ENCODE measurements at regions not wholly inside any gene's neighbourhood (a gene's known extent, or its start where the extent isn't known, plus 50 kb on each side); places are given as distances from the start of the nearest gene placed in this dataset.

GRCh38 chr13:107348471-107348870 lies 780.5 kb upstream of the ARGLU1 start:
- no peak overlapping the region for H3K9ac ChIP-seq (replicated peaks; ENCODE audit: extremely low read depth, insufficient read depth, low read length)
- no peak for TF ChIP-seq MAX (IDR thresholded peaks at IDR 0.05; ENCODE audit: insufficient read depth, insufficient read length)
- no peak for TF ChIP-seq GATA2 (IDR thresholded peaks at IDR 0.05; ENCODE audit: insufficient read depth, insufficient read length, low read depth, low read length)
- no peak for TF ChIP-seq POLR2AphosphoS5 (IDR thresholded peaks at IDR 0.05; ENCODE audit: insufficient read depth, low read depth, low read length)
- no peak for TF ChIP-seq POLR2A (IDR thresholded peaks at IDR 0.05; ENCODE audit: low read depth, low read length)
- no peak for TF ChIP-seq CTCF (IDR thresholded peaks at IDR 0.05; ENCODE audit: extremely low read depth in 1 of 2, insufficient read depth in 1 of 2, low read depth in 1 of 2, low read length in 2 of 2)
- no peak for TF ChIP-seq EZH2 (IDR thresholded peaks at IDR 0.05; ENCODE audit: borderline replicate concordance, low read depth, low read length, severe bottlenecking)
- no peak for TF ChIP-seq FOS (IDR thresholded peaks at IDR 0.05; ENCODE audit: borderline replicate concordance, insufficient read depth, low read length)
- no peak for TF ChIP-seq JUN (IDR thresholded peaks at IDR 0.05; ENCODE audit: borderline replicate concordance, insufficient read depth, insufficient read length, low read depth)
- TF ChIP-seq MYC (IDR thresholded peaks at IDR 0.05; ENCODE audit: low read depth, low read length): no peak
- H3K4me2 ChIP-seq (ENCODE audit: insufficient read depth, low read length): no peak overlapping the region

More at GRCh38 chr13:107348471-107348870, 780.5 kb upstream of the ARGLU1 start:
- CTCF ChIA-PET: no interaction called here
- Histone ChIP-seq H3K27me3 (ENCODE audit: control insufficient read depth in 2 of 2, insufficient read depth in 2 of 2, low read length in 2 of 2) (no peaks in the 10 kb centered on the region), H4K20me1 (replicated peaks; ENCODE audit: control insufficient read depth, extremely low read depth, insufficient read depth, low read length) (no peaks in the 10 kb centered on the region), H2AFZ (ENCODE audit: low read depth, low read length) (no peak overlapping the region), H3K79me2 (ENCODE audit: control insufficient read depth, insufficient read depth, low read length) (no peaks in the 10 kb centered on the region), H3K9me1 (replicated peaks; ENCODE audit: control insufficient read depth, extremely low read depth, insufficient read depth, low read length) (no peaks in the 10 kb centered on the region), H3K9me3 (replicated peaks; ENCODE audit: control insufficient read depth, insufficient read depth, low read length) (no peaks in the 10 kb centered on the region), H3K27ac (ENCODE audit: insufficient read depth, low read depth, low read length) (no peak overlapping the region), H3K4me1 (ENCODE audit: control insufficient read depth, extremely low read depth, insufficient read depth, low read length) (no peaks in the 10 kb centered on the region), H3K4me3 (replicated peaks in 1 of 3; ENCODE audit: insufficient read depth in 1 of 3, low read depth in 1 of 3, low read length in 3 of 3) (no peak overlapping the region), H3K36me3 (ENCODE audit: control insufficient read depth in 2 of 2, extremely low read depth in 1 of 2, insufficient read depth in 2 of 2, low read length in 2 of 2) (no peaks in the 10 kb centered on the region)
- dilution Hi-C loops (cut with MboI; ENCODE audit: extremely low pct_ligation_motif_present, low sequenced_read_pairs) (no loop called here), intact Hi-C loops (cut with micrococcal nuclease) (no loop called here)
- BruUV-seq (replicated peaks): no TSS peak
- DNase-seq (ENCODE audit: low read depth, low spot score) (no peak), FAIRE-seq (no peak)
- POLR2A ChIA-PET: no interaction called here
